HG03469 (cell line): ENCODE measurements at regions not wholly inside any gene's neighbourhood (a gene's known extent, or its start where the extent isn't known, plus 50 kb on each side); places are given as distances from the start of the nearest gene placed in this dataset.

Experiments used
- ATAC-seq: cut with Tn5 transposase; IDR thresholded peaks from one replicate; pipeline ENCODE4 v1.9.1; 2021; ENCODE audit warnings: mild to moderate bottlenecking, moderate library complexity, moderate number of reproducible peaks; ENCODE audit not compliant: unreplicated experiment

DNA sequence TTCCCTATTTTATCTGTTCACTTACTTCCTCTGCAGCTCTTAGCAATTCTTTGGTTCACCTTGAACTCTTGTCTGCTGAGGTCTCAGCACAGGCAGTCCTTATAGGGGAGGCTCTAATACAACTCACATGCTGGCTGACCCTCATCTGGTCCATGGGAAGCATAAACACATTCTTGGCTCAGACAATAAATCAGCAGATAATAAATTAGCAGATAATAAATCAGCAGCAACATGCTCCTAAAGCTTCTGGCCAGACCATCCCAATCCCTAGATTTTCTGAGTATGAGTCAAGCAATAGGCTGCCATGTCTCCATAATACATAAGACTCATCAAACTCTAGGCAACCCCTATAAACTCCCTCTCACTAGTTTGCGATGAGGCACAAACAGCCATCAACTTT, 208.6 kb upstream of the STEAP4 start:
- no peak for ATAC-seq

DNA sequence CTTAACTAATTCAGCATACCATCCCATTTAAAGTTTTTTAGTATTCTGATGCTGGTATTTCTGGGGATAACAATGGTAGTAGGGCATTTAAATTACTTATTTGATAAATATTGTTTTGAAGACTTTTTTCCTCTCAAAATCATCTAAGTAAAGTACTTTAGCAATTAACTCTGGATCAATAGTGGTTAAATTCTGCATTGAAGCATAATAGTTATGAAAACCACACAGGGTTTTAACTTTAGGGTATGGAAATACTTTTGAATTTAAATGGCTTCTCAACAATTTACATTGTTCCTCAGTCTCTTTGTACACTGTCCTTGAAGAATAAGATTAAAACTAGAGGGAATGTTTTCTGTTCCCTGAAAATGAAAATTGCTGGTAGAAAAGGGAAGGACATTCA, 202.6 kb upstream of the STEAP4 start:
- no peak for ATAC-seq

DNA sequence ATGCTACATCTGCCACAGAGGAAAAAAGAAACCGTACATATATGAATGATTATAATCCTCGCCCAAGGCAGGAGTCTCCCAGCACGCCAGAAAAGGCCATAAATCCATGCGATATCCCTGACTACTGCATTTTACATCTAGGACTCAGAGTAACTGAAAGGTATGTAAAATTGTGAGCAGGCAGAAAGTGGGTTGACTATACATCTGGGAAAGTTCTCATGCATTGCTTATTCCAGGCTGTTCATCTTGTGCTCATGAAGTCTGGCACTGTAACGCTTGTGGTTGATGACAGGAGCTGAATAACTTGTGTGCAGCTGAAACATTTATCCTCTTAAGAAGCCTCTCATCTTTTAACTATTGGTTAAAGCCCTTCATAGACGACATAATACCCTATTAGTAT, 193.4 kb upstream of the STEAP4 start:
- no peak for ATAC-seq

DNA sequence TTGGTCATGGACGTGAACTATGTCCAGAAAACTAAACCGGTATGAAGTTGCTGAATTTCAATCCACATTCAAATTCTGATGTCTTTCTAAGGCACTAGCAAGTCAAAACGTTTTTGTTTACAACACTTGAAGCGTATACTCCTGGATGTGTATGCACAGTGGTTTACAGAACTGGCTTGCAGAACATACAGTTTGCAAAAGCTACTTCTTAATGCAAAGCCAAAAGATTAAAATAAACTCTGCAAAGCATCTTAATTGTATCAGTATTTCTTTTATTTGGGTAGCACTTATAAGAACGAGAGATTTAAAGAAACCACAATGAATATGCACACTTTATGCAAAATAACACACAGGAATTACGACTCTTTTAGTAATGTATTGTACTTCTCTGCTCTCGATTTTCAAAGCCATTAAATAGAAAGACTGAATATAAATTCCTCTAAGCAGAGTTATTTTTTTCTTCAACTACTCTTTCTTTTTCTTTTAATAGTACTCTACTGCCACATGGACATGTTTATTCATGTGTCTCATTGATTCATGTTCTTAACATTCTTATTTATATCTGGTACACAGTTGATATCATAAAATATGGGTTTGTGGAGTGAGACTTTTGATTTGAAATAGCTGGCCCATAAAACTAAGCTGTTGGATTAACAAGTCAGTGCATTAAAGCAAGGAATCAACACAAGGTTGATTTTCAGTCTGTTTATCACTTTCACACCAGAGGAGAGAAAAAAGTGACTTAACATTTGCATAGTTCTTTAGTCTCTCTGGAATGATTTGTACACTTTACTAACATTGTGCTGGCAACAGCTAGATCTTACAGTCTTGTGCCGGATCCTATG, 189.4 kb upstream of the STEAP4 start:
- no peak for ATAC-seq

DNA sequence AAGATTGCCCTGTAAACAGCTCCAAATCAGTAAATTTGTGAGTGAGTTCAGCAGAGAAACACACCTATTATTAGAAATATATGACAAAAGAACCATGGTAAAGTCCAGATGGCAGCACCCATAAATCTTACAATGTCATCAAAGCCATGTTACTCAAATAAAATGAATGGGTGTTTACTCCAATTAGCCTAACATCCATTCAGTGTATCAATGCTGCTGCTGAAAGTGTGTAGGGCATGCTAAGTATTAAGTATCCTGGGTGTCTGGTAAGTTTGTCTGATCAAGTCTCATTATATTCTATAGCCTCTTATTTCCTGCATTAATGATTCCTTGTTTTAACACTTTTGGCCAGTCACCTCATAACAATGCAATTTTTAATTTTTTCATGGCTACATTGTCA, 185.5 kb upstream of the STEAP4 start:
- no peak for ATAC-seq

DNA sequence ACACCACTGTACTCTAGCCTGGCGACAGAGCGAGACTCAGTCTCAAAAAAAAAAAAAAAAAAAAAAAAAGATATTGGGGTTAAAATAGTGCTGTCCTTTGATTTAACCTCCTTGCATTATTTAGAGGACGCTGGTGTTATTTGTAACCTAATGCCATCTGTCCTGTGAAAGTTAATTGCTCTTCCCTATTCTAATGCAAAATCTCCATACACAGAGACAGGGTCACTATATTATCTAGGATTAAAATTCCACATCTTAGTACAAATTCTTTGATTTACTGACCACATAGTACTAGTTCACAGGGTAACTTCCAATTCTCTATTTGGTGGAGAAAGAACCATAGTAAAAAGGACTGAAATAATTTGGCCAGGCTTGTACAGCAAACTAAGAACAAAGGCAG, 184.2 kb upstream of the STEAP4 start:
- no peak for ATAC-seq

DNA sequence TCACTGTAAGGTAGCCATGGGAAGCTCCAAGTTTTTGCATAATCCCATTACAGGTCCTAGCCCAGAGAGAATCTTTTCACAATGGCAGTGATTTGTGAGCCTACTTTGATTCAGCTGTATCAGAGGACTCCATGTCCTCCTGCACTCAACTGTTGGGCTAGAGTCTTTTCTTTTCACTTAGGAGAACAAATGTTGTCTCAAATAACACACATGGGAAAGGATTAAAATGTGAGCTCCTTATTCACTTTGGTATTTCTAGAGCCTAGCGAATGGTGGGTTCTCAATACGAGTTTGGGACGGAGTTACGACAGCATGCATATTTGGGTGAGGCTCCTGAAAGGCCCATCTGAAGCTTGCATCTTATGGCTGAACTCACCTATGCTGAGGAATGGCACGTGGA, 183.5 kb upstream of the STEAP4 start:
- no peak for ATAC-seq

- no peak for ATAC-seq
Observed at GRCh38 chr7:88485821-88486220, 179.1 kb upstream of the STEAP4 start.

DNA sequence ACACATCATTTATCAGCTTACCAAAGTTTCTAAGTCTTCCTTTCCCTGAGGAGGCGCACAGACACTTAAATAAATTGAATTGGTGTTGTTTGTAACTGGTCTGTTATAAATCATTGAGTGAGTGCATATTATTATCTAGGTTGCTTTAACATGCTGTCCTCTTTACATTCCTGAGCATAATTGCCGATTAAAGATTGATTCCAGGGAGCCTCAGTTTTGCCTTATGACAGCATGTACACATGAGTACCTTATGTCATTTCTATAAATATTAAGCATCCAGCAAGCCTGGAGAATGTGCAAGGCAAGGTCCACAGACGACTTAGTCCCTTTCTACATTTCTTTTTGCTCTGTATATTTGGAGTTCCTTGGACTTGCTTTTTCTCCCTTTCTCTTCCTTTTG, 177.9 kb upstream of the STEAP4 start:
- no peak for ATAC-seq

DNA sequence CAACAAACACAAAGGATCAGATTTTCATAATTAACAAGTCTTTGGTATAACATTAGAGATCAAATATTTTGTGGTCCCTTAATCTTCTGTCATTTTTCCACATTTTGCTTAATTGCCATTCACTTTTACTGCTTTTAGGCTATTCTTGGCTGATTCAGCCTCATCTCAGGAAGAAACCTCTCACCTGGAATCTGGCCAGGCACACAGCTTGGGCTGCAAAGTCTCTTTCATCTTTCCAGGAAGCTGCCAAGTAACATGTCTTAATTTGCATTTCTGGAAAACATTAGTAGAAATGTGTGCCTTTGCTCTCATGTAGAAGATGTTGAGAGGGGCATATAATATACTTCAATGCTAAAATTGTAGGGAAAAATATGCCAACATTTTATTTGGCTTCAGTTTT, 174.2 kb upstream of the STEAP4 start:
- ATAC-seq, result no peak

DNA sequence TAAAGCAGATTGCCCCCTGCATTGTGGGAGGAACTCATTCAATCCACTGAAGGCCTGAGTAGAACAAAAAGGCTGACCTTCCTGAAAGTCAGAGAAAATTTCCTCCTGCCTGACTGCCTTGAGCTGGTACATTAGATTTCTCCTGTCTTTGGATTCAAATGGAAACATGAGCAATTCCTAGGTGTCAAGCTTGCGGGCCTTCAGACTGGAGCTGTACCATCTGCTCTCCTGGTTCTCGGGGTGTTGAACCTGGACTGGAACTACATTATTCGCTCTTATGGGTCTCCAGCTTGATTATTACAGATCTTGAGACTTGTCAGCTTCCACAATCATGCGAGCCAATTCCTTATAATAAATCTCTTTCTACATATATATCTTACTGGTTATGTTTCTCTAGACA, 173.6 kb upstream of the STEAP4 start:
- ATAC-seq, result no peak

- ATAC-seq, result no peak
Observed at GRCh38 chr7:88477976-88478375, 171.3 kb upstream of the STEAP4 start.

- ATAC-seq, result no peak
Observed at GRCh38 chr7:88465600-88465999, 158.9 kb upstream of the STEAP4 start.

DNA sequence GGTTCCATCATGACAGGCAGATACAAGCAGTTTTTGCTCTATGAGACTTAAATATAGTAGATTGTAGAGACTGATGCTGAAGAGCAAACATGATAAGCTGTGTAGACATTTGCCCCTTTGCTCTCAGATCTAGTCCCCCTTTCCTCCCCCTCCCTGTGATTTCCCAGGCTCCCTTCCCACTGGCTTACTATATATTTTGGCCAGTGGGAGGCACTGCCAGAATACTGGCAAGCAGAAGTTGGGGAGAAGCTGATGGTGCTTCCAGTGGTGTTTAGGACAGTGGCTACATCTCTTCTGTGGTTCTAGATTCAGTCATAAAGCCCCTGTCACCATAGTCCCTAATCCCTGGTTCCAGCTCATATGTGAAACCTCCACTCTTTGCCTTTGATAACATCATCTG, 156.1 kb upstream of the STEAP4 start:
- ATAC-seq, result no peak

GRCh38 chr7:88460650-88461049, 154.0 kb upstream of the STEAP4 start:
- no peak for ATAC-seq

- no peak for ATAC-seq
Observed at GRCh38 chr7:88458946-88459345, 152.3 kb upstream of the STEAP4 start.

DNA sequence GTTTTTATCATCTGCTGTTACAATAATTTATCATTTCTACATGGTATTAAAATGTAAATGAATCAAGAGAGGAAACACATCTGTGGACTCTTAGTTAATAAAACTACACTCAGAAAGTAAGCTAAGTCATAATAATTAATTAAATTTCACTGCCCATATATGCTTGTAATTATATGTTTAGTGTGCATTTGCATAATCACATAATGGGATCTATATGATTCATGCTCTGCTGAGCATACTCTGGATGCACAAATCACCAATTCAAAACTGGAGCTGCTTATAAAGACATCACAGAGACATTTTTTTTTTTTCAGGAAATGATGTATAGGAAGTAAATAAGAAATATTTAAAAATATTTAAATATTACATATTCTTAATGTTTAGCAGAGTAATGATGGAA, 151.6 kb upstream of the STEAP4 start:
- no peak for ATAC-seq

- no peak for ATAC-seq
Observed at GRCh38 chr7:88457320-88457719, 150.6 kb upstream of the STEAP4 start.

DNA sequence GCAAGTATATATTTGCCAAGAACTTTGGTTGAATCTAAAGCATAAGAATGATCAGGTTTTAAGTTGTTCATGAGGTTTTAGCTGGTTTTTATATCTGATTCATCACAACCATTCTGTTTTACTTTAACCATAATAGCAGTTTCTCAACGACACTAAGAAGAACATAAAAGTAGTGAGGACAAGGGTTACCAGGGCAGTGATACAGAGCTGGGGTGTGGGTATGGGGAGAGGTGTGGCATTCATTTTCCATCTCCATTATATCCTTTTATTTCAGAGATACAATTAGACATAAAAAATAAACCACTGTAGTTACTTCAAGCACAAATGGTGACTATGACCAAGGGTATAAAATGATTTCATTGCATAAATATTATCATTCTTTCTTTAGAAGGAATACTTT, 149.8 kb upstream of the STEAP4 start:
- no peak for ATAC-seq

DNA sequence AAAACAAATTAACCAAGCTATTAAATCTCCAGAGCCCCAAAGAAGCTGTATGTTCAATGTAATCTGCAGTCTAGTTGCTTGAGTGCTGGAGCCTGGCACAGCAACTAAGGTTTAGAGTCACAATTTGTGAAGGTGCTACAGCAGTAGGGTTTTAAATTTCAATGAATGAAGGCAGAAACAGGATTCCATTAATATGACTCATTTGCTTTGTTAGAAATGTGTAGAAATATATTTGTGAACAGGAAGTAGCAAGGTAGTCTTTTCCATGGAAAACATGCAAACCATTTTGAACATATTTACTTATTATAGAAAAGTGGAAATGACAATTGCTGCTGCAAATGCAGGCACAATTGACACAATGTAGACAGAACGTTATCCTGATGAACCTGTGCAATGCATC, 149.0 kb upstream of the STEAP4 start:
- ATAC-seq, result no peak

DNA sequence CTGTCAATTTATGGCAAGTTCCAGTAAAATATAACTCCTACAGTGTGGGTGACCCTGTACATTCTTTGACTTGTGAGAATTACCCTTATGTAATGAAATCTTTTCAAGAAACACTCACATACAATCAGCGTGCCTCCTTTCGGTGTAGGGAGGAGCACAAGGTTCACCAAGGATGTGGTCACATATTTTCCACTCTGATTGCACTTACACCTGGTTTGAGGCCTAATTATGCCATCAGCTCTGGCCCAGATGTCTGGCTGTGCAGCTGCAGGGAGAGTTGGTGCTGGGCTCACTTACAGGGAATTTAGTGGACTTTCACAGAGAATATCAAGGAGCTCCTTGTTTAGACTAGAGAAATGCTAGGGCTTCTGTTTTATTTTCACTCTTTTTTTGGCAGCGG, 146.0 kb upstream of the STEAP4 start:
- no peak for ATAC-seq

DNA sequence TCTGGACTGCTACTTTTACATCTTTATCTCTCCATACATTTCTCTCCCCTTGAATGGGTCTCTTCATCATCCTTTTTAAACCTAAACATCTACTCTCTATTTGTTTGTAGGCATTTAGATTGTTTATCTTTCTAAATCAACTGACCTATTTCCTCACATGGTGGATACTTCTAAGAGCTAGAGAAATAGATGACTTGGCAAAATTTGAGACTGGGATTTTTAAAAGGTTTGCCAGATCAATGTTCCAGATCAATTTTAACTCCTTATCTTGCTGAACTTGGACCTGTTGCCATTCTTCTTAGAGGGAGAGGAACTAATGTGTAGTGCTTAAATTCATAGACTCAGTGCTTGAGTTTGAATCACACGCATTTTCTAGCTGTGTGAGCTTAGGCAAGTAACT, 144.2 kb upstream of the STEAP4 start:
- no peak for ATAC-seq

GRCh38 chr7:88449410-88449809, 142.7 kb upstream of the STEAP4 start:
- no peak for ATAC-seq
